HK-2 (cell line): ENCODE measurements at regions not wholly inside any gene's neighbourhood (a gene's known extent, or its start where the extent isn't known, plus 50 kb on each side); places are given as distances from the start of the nearest gene placed in this dataset.
"Not testable (repeated sequence)": the region's sequence is repeated elsewhere in the genome, so short reads cannot be mapped to it uniquely, and the experiment has no call there.

Experiments used
- DNase-seq: peaks from one replicate; pipeline ENCODE4 v3.0.0-alpha.2; 2018; ENCODE audit not compliant: unreplicated experiment

- not testable (repeated sequence) for DNase-seq
These were observed 90.0 kb downstream of the MRPL14 start for GRCh38 chr6:44037276-44037675.

DNA sequence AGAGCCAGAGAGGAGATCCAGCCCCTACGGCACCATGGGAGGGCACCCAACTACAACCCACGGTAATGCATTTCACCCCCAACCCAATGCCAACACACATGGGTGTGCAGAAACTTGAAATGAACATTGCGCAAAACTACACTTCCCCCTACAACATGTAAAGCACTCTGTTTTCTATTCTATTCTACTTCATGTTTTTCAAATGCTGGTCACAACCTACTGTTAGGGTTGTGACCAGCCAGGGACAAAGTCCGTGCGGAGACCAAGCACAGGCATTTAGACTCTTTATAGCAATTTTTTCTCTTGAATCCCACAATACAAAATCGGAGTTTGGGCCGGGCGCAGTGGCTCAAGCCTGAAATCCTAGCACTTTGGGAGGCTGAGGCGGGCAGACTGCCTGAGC is 90.6 kb downstream of the MRPL14 start:
- no peak for DNase-seq

GRCh38 chr6:44036196-44036595 is 91.1 kb downstream of the MRPL14 start:
- no peak for DNase-seq

- DNase-seq = no peak
These were observed 91.6 kb downstream of the MRPL14 start for GRCh38 chr6:44035621-44036020.

GRCh38 chr6:44034931-44035345 is 92.3 kb downstream of the MRPL14 start:
- DNase-seq = no peak

- no peak for DNase-seq
These were observed 92.8 kb downstream of the MRPL14 start for GRCh38 chr6:44034391-44034861.

- DNase-seq = no peak
These were observed 96.3 kb downstream of the MRPL14 start for GRCh38 chr6:44030812-44031454.

DNA sequence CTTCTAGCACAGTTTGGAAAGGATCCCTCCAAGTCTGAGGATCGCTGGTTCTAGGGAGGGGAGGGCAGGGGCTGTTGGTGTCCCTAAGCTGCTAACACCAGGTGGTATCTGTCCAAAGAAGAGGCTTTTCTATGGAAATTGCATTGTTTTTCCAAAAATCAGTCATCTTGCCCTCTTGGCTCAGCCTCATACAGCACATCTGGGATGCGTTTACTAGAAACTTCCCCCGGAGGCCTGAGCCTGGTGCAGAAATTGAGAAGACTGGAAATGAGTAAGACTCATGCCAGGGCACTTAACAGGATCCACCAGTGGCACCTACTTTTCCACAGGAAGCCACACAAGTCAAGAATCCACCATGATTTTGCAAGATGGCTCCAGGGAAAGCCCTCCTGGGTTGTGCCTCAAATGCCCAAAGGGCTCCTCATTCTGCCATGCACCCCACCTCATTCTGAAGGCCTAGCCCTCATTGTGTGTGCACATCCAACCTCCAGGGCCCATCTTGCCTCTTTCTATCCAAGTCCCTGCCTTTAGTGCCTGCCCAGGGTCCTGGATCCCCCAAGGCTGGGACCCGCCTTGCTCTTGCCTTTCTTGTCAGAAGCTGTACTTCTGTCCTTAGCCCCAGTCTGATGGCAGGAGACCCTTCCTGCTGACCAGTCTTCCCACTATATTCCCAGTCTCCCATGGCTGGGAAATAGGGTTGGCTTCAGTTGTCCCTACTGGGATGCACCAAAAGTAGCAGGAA is 97.6 kb downstream of the MRPL14 start:
- no peak for DNase-seq

DNA sequence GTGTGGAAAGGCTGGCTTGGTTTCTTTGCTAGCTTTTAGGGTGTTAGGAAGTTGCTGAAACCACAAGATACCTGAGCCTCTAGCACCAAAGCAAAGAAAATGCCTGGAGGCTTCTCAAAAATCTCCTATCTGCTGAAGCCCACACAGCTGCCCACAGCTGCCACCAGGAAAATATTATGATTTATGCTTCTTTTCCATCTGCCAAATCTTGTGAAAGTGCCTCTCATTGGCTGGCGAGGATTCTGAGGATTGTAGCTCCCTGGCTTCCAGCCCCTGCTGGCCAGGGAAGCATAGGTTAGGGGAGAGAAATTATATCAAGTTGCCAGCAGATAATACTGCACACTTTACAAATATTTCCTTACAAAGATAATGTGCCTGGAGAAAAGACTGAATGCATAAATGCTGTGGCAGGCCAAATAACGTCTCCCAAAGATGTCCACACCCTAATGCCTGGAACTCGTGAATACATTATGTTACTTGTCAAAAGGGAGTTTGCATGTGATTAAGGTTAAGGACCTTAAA is 98.4 kb downstream of the MRPL14 start:
- no peak for DNase-seq

DNA sequence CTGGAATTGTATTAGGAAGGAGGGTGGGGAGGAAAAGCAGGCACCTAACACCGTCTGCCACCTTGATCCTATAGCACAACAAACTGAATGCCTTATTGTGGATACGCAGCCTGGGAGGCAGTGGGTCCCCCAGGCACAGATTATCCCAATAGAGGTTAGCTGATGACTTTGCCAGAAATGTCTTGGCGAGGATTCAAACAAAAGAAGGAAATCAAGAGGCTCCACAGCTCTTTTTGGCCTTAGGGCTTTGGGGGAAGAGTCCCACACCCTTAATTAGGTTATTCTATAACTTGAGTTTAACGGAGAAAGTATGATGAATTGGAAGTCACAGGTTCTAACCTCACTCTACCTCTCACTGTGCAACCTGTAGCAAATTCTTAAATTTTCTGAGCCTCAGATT is 102.0 kb downstream of the MRPL14 start:
- no peak for DNase-seq

DNA sequence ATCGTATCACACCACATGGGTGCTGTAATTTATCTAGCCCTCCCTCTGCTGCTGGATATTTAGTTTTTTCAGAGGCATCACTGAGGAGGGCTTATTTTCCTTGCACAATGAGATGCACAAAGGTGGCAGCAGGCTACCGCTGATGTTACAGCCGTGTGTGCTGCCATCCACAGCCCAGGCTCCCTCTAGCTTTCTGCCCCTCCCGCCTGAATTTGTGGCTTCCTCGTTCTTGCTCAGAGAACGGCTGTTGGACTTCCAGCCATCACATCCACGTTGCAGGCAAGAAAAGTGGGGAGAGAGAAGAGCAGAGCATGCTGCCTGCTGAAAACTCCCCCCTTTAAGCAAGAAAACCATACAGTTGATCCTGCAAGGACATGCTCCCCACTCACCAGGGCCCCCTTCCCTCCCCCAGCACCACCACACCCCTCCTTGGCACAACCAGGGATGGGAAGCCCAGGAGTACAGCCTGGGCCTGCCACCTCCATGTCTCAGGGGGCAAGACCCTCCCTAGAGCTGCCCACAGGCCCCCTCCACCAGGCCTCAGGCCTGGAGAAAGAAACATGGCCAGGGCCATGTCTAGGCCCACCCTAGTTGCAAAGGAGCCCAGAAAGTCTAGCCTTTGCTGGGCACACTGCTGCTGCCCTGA is 102.6 kb downstream of the MRPL14 start:
- DNase-seq = no peak

DNA sequence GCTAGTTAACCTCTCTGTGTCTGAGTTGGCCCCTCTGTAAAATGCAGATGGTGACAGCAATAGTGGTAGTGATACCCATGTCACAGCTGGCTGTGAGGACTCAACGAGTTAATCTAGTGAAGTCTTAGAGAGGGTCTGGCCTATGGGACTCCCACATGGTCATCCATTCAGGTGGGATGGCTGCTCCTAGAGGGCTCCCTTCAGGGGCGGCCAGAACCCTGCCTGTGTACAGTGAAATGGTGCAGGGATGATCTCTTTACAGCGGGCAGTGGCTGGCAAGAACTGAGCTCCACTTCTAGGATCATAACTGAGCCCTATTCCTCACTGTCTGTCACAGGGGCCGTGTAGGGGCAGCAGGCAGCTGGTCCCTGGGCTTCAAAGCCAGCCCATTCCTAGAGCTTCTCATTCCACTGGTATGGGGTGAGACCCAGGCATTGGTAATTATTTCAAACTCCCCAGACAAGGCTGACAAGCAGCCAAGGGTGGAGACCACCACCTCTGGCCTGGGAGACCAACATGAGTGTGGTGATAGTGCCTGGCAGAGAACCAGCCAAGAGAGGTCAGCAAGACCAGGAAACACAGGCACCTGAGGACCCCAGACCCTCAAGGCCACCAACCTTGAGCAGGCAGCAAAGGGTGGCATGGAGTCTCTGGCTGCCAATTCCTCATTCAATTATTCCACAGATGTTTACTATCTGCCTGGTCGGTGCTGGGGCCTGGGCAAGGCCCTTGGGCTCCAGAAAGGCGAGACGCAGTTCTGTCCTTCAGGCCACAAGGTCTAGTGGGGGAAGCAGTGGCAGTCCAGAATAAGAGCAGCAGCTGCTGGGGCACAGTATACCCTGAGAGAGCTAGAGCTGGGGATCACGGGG is 103.4 kb downstream of the MRPL14 start:
- no peak for DNase-seq

DNA sequence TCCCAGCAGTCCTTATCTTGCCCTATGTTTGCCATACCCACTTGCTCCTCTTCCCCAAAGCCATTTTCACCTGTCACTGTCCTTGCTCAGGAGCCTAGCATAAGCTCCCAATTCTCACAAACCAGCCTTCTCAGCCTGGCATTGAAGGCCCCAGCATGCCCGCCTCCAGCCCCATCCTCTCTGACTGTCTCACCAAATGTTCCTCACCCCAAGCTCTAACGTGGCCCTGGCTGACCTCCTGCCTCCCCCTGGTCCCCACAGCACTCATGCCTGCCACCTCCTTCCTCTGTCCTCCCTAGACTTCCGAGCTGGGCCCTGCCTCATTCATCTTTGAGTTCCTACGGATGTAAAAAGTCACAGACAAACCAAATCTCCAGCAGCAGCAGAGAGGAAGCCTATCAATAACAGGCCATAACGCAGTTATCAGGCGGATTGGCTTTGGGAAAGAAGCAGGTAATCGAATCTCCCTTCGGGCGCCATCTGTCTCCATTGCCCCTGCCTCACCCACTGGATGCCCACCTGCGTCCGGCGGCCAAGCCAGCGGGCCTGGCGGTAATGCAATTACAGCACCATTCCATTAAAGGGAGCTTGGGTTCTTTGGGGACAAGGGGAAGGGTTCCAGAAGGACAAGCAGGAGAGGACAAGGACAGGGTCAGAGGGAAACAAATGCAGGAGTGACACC is 104.4 kb downstream of the MRPL14 start:
- DNase-seq = no peak

- DNase-seq = no peak
These were observed 105.0 kb downstream of the MRPL14 start for GRCh38 chr6:44022296-44022661.

DNA sequence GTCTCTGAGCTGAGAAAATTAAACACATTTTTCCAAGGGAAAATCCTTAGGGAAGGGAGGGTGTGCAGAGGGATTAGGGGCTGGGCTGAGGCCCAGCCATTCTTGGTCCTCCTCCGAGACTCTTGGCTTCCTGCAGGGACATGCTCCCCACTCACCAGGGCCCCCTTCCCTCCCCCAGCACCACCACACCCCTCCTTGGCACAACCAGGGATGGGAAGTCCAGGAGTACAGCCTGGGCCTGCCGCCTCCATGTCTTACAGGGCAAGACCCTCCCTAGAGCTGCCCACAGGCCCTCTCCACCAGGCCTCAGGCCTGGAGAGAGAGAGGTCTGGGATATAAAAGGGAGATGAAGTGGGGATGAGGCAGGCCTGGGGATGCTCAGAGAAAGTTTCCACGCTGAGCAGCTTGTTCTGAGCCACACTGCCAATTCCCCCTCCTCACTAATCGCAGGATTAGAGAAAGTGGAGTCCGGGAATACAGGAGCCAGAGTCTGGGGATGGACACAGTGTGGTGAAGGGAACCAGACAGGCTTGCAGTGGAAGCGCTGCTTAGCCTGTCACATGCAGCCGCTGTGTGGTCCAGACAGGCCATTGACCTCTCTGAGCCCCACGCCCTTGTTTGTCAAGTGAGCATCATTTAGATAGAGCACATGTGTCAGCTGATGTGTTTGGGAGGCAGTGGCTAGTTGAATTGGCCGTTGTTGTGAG is 105.5 kb downstream of the MRPL14 start:
- no peak for DNase-seq

GRCh38 chr6:44020664-44021425 is 106.4 kb downstream of the MRPL14 start:
- no peak for DNase-seq

DNA sequence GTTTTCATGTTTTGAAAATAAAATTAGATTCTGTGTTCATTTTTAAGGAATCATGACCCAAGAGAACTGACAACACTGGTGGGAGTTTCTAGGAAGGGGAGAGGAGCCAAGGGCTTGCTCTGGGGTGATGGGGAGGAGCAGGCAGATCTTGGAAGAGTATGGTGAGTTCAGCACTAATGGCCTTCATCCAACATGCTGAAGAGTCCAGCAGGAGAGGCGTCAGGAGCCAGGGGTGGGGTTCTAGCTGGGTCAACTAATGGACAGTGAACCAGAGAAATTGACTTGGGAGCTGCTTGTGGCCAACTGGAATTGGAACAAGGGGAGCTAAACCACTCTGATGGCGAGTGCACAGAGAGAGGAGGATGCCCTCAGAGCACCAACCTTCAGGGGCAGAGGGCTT is 107.1 kb downstream of the MRPL14 start:
- DNase-seq = no peak

DNA sequence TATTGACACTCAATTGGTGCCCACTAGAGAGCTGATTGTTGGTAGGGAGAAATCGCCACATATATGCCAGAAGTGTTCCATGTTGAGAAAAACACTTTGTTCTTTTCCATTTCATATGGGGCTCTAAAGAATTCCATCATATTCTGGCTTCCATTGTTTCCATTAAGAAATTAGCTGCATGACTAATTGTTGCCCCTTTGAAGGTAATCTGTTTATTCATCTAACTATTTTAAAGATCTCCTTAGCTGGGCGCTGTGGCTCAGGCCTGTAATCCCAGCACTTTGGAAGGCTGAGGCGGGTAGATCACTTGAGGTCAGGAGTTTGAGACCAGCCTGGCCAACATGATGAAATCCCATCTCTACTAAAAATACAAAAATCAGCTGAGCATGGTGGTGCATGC is 109.9 kb downstream of the MRPL14 start:
- DNase-seq = not testable (repeated sequence)

DNA sequence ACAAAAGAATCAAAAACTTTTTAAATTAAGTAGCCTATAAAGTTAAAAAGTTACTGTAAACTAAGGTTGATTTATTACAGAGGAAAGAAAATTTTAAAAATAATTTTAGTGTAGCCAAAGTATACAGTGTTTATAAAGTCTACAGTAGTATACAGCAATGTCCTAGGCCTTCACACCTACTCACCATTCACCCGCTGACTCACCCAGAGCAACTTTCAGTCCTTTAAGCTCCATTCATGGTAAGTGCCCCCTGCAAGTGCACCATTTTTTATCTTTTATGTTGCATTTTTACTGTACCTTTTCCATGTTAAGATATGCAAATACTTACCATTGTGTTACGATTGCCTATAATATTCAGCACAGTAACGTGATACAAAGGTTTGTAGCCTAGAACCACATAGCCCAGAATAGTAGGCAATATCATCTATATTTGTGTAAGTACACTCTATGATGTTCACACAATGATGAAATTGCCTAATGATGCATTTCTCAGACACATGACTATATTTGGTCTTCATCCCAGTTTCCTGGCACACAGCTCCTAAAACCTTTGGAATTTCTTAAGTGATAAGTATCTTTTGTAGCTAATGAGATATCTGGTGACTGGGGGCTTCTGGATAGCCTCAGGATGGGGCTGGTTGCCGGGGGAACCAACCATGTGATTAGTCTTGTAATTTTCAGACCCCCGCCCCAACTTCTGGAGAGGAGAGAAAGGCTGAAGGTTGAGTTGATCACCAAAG is 111.0 kb downstream of the MRPL14 start:
- no peak for DNase-seq
